Stimulated activated CD4-positive, alpha-beta T cell treated with anti-CD3 and anti-CD28 coated beads, TNF-alpha, amount 100 ng/mL, for 24 hours (primary cell): ENCODE measurements at regions not wholly inside any gene's neighbourhood (a gene's known extent, or its start where the extent isn't known, plus 50 kb on each side); places are given as distances from the start of the nearest gene placed in this dataset.
"Not testable (repeated sequence)": the region's sequence is repeated elsewhere in the genome, so short reads cannot be mapped to it uniquely, and the experiment has no call there.

Experiments
- DNase-seq, 3 experiments: peaks; one replicate each; pipeline ENCODE4 v3.0.0-alpha.2; 2020; ENCODE audit warnings: low read depth in 3 of 3

DNA sequence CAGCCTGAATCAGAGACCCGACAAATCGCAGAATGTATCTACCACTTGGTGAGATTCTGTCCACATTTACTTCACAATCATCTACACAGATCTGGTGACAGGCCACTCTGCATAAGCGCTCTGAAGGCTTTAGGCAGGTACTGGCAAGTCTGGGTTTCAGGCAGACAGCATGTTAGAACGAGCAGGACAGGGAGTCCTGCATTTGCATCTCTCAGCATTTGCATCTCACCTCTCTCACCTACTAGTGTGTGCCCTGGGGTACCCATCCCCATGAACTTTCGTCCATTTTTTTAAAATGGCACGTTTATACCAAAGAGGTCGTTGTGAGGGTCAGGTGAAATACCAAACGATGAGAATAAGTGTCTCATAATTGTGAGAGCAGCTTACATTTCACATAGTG is 108.2 kb downstream of the SPATA31A1 start:
- not testable (repeated sequence) for DNase-seq

DNA sequence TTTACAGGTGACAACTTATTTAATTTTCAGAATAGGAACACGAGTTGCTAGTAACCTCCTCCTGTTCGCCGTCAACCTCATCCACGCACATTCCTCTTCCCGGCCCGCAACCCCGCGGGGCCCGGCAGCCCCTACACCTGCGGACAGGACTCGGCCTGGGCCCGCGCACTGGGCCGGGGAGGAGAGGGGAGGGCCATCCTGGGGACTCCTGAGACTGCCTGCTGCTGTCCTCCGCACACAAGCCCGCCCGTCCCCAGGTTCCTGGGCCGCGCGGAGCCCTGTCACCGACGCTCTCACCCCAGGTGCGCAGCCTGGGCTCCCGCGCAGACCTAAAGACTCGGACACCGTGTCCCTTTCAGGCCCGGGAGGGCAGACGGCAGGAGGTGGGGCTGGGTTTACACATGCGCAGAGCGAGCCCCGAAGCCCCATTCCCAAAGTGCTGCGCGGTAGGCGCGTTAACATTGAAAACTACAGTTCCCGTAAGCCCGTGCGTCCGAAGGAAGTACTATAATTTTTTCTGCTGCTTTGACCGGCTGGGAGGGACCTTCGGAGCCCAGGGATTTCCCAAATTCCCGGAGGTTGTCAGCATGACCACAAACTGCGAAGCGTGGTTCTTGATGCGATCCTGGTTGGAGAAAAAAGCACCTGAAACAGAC is 108.8 kb downstream of the SPATA31A1 start:
- peak; percentile 48 to 76 (median 59) for DNase-seq

DNA sequence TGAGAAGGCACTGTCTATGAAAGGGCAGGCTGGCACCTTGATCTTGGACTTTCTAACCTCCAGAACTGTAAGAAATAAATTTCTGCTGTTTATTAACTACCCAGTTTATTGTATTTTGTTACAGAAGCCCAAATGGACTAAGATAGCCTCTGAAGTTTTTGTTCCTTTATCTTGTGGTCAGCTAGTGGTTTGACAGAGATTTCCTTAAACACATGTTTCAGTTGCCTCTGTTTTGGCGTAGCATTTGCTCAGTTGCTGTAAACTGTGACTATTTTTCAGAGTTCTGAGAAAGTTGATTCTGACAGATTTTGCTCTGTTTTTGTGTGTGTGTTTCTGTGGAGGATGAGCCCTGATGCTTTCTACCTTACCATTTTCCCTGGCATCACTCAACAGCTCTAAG is 119.0 kb downstream of the SPATA31A1 start:
- DNase-seq: not testable (repeated sequence)

DNA sequence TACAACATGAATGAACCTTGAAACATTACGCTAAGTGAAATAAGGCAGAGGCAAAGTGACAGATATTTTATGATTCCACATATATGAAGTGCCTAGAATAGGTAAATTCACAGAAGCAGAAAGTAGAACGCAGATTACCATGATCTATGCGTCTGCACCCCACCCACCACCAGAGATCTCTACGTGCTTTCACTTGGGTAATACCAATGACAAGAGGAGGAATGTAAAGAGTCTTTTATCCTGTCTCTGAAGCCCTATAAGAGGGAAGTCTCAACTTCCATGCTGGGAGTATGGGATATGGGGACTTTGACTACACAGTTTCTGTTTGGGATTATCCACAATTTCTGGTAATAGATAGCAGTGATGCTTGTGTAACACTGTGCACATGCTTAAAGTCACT is 127.6 kb downstream of the SPATA31A1 start:
- DNase-seq: not testable (repeated sequence)

DNA sequence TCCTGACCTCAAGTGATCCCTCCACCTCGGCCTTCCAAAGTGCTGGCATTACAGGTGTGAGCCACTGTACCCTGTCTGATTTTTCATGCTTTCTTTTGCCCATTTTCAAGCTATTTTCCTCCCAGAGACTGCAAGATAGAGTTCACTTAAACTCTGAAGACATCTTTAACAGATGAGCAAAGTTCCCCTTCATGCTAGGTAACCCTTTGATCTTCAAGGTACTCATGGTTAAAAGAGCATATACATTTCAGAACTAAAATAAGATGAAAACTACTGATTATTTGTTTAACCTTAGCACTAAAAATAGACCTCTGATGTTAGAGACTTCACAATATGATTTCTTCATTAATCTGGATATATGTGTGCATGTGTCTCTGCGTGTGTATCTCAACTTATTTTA is 128.4 kb downstream of the SPATA31A1 start:
- DNase-seq: not testable (repeated sequence)

DNA sequence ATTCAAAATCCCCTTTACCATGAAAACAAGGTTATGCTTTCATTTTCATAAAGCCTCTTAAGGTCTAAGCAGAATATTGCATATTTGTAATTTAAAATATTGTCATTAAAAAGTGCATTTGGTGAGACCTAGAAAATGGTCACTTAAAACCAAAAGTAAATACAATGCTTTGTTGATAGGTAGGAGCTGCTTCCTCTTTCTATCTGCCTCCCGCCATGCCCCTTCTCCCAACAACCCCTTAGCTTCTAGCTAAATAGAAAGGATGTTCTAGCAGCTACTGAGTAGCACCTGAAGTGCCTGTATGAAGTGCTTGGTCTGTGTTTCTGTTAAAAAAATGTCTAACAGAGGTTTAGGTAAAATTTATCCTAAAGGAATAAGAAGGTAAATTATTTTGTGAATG is 128.8 kb downstream of the SPATA31A1 start:
- not testable (repeated sequence) for DNase-seq

DNA sequence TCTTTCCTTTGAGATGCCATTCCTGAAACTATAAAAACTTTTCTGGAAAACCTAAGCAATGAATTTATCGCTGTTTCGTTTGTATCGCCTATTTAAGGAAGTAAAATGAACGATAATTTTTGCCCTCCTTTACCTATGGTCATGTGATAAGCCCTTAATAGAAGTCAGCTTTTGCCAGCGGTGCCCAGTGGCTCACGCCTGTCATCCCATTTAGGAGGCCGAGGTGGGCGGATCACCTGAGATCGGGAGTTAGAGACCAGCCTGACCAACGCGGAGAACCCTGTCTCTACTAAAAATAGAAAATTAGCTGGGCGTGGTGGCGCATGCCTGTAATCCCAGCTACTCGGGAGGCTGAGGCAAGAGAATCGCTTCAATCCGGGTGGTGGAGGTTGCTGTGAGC is 132.0 kb downstream of the SPATA31A1 start:
- not testable (repeated sequence) for DNase-seq

DNA sequence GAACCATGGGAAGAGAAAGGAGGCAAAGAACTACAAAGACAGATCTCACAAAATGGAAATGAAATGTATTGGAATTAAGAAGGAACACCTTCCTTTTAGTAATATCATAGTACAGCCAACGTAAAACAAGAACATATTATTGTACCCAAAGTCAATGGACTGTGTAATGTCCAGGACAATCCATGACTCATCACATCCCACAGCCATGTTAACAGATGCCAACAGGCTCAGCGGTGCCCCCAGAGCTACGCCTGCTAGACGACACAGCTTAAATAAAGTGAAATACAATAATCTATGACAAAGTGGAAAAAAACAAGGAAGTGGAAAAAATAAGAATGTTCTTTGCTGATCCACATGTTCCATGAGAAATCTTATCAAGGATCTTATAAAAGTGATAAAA is 140.8 kb downstream of the SPATA31A1 start:
- DNase-seq: not testable (repeated sequence)

DNA sequence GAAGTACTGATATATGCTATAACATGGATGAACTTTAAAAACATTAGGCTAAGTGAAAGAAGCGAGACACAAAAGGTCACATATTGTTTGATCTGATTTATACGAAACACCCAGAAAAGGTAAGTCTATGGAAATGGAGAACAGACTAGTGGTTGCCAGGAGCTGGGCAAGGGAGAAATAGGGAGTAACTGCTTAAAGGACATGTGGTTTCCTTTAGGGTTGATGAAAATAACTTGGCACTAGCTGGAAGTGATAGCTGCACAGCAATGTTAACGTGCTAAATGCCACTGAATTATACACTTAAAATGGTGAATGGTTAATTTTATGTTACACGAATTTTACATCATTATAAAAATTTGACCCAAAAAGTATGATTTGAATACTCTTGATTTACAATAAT is 147.7 kb downstream of the SPATA31A1 start:
- not testable (repeated sequence) for DNase-seq

DNA sequence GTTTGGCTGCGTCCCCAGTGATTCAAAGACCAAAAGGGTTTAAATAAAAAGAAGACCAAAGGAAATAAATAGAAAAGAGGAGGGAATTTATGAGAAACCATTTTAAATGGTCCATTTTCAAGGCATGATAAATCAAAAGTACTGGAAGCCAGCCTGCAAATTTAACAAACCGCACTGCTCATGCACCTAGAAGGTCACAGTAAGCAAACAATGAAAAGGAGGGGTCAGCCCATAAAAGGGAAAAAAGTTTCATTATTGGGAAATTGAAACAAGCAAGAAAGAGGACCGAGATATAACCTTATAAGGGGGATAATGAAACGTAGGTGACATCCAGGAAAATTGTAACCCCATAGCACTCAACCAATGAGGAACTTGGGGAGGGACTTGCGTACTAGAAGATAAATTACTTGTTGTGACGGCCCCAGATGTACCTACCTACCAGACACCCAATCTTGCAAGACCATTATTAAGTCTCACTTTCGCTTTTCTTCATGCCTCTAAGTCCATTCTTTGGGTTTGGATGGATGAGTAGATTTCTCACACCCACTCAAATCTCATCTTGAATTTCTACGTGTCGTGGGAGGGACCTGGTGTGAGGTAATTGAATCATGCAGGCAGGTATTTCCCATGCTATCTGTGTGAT is 172.0 kb downstream of the SPATA31A1 start:
- not testable (repeated sequence) for DNase-seq

DNA sequence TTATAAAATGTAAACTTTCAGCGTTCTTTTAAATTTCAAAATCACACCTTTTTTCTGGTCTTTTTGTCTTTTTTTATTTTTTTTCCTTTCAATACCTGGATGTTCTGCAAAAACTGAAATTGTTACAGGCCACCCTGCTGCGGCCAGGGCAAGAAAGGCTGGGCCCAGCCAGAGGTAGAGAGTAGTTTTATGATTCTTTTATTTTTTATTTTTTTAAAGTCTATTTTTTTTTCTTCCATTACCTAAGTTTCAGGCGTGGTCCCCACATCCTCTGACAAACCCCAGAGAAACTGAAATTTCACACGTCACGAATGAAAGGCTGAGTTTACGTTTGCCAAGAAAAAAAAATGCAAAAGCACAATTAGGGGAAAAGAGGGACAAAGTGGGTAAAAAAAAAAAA is 177.1 kb downstream of the SPATA31A1 start:
- DNase-seq: not testable (repeated sequence)

DNA sequence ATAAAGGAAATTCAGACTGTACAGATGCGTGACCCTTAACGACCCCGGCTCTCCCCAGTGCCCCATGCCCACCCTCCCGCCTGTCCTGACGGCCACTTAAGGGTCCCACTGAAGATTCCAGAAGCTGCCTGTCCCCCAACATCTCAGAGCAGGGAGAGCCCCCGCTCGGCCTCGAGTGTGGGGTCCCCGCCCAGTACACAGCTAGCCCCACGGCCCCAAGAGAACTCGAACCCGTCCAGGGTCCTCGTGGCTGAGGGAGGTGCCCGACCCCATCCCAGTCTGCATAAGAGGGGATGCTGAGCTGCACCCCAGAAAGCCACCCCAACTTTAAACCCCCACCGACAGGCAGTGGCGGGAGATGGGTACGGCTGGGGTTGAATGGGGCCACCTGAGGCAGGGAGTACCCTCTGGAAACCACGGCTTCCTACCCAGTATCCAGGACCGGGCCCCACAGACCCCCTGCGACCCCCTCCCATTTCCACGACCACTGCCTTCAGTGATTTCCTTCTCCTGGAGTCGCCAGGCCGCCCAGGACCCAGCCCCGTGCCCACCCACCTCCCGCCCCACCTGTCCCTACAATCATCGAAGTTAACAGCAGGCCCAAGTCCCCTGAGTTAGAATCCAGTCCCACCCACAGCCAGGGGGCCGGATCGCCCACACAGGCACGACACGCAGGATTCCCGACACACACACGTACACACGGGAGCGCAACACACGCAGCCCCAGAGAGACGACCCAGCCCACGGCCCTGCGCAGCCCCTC is 177.7 kb downstream of the SPATA31A1 start:
- not testable (repeated sequence) for DNase-seq

DNA sequence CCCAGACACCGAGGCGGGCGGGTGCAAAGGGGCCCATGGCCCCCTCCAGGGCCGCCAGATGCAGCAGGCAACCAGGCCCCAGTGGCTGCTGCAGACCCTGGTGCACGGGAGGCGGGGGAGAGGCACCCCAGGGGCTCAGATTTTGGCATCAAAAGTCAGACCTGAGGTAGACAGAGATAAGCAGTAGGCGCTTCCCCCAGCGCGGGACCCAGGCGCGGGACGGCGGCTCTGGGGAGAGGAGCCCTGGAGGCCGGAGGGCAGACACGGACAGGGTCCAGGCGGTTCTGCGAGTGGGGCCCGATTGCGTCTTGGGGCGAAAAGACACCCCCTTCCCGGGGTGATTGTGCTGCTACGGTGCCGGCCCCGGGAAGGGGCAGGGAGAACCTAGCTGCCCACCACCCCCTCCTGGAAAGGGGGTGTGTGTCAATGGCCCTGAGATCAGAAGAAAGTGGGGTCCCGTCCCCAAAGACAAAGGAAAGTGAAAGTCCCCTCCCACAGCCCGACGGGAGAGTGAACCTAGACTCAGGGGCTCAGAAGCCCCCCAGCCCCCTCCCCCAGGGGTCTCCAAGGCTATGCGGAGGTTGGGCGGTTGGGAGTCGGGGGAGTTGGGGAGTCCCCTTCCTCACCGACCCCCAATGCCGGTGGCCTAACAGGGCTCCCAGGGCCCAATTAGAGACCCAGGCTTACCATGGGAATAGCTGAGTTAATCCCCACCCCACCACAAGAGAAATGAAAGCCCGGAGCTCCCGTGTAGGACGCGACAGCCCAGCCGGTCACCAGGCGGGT is 178.5 kb downstream of the SPATA31A1 start:
- DNase-seq: not testable (repeated sequence)

DNA sequence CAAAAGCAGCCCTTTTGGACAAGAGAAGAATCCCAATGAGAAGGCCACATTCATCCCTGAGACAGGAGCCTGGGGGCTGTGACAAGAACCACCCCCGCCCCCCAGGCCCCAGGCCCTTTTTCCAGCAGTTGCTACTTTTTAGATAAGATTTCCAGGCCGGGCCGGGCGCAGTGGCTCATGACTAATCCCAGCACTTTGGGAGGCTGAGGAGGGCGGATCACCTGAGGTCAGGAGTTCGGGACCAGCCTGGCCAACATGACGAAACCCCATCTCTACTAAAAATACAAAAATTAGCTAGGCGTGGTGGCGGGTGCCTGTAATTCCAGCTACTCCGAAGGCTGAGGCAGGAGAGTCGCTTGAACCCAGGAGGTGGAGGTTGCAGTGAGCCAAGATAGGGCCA is 179.4 kb downstream of the SPATA31A1 start:
- DNase-seq: not testable (repeated sequence)

DNA sequence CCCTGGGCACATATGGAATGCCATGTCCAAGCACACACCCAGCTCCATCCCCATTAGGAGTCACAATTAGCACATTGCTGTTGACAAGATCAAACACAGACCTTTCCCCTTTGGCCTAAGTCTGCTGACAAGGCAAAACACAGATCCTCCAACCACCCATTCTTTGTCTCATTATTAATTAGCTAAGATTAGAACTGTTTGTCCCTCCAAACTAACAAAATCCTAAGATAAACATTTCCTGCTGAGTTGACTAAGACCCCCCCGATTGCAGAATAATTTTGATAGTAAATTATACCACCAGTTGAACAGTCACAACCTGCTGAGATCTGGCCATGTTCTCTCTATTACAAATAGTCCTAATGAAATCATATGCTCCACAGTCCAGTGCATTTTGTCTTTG is 186.7 kb downstream of the SPATA31A1 start:
- DNase-seq: not testable (repeated sequence)

DNA sequence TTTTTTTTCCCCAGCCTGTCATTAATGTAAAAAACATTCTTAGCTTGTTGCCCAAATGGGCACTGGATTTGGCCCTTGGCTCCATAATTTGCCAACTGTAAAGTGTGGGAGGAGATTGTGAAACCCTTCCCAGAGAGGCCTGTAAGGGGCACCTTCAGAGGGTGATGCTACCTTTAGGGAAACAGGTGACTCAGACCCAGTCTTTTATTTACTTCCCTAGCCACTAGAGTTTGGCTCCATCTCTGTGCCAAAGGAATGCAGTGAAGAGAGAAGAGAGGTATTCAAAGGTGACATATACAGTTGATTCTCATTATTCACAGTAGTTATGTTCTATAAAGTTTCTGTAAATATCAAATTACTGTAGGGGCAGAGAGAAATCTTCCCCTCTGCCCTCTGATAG is 189.6 kb downstream of the SPATA31A1 start:
- not testable (repeated sequence) for DNase-seq

DNA sequence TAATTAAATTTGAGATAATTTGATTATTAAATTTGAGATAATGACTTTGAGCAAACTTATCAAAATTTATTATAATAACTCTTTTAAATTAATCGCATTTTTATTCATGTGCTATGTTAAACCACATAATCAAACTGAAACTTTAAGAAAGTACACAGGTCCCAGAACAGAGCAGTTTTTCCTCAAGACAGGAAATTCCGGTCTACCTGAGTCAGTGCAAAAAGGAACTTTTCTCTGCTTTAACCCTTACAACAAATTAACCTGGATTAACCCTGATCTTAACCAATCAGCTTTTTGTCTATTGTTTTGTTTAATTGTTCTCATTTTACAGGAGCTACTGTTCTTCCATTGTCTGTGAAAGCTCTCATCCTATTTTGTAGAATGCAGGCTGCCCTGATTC is 195.1 kb downstream of the SPATA31A1 start:
- DNase-seq: not testable (repeated sequence)

DNA sequence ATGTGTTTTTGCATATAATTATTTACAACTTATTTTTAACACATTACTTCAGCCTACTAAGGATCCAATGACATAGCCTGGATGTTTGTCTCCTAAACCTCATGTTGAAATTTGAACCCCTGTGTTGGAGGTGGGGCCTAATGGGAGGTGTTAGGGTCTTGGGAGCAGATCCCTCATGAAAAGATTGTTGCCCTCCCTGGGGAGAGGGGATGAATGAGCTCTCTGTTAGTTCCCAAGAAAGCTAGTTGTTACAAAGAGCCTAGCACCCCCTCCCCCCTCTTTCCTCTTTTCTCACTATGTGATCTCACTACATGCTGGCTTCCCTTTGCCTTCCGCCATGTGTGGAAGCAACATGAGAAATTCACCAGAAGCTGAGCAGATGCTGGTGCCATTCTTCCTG is 196.1 kb downstream of the SPATA31A1 start:
- DNase-seq: not testable (repeated sequence)

DNA sequence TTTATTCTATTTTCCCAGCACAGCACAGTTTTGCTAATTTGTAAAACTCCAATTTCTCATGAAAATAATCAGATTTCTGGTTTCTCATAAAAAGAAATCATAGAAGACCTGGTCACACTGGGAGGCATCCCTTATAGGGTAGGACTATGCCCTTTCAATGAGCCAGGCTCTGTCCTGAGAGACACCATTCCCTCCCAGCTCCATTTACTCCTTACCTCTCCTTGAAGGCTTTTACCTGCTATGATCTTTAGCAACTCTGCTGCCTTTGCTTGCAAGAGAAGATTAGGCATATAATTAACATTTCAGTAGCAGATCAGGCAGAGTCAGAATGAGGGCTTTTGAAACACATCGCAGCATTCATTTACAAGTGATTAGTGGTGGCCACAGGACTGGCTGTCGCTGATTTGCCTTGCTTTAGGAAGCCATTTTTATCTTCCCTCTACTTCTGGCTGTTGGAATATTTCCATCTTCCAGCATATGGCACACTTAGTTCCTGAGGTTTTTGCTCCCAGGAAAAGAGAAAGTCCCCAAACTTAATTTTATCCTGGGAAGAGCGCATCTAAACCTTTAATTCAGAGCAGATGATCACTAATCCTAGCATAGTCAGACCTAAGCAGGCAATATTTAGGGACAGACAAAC is 196.9 kb downstream of the SPATA31A1 start:
- DNase-seq: not testable (repeated sequence)

DNA sequence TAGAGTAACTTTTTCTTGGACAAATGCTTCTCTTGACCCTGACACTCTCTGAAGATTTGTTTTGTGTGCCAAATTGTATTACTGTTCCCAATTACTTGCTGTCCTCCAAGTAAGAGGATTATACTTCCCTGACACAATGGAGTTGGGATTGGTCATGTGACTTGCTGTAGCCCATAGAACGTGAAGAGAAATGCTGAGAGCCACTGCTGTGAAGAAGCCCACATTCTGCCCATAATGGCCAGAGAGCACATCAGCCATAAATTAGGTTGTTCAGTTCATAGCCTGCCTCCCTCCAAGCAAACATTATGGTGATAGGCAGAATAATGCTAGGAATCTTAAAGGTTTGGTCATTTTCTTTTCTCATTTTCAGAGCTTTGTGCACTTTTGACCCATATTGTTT is 198.9 kb downstream of the SPATA31A1 start:
- DNase-seq: not testable (repeated sequence)

DNA sequence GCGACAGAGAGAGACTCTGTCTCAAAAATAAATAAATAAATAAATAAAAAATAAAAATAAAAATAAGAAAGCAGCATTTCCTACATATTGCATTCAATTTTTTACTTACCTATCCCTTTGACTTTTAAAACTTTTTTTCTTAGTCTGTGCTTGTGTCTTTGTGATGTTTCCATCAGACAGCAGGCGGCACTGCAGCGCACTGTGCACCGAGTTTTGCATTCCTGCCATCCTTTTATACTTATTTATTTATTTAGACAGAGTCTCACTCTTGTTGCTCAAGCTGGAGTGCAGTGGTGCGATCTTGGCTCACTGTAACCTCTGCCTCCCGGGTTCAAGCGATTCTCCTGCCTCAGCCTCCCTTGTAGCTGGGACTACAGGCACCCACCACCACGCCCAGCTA is 203.9 kb downstream of the SPATA31A1 start:
- peak in 1 of 3 experiments; percentile 2 for DNase-seq
